HEK293T (cell line): ENCODE measurements at regions not wholly inside any gene's neighbourhood (a gene's known extent, or its start where the extent isn't known, plus 50 kb on each side); places are given as distances from the start of the nearest gene placed in this dataset.

ENCODE experiments used
- BHLHE40 ChIP-seq: fragments of 450-650 bp; IDR thresholded peaks from 2 replicates; pipeline ENCODE4 v1.6.1; 2016; ENCODE audit warnings: mild to moderate bottlenecking, moderate library complexity, borderline replicate concordance
- CTBP1 ChIP-seq: fragments of 450-650 bp; IDR thresholded peaks from 2 replicates; pipeline ENCODE4 v1.6.1; 2016; ENCODE audit warnings: borderline replicate concordance
- ELF4 ChIP-seq: fragments of 450-650 bp; IDR thresholded peaks from 2 replicates; pipeline ENCODE4 v1.6.1; 2017; ENCODE audit warnings: antibody characterized with exemption
- FOXA1 ChIP-seq: fragments of 450-650 bp; IDR thresholded peaks from 2 replicates; pipeline ENCODE4 v1.6.1; 2016; ENCODE audit warnings: mild to moderate bottlenecking
- FOXK2 ChIP-seq: fragments of 450-650 bp; IDR thresholded peaks from 2 replicates; pipeline ENCODE4 v1.6.1; 2016; ENCODE audit warnings: mild to moderate bottlenecking
- FOXM1 ChIP-seq: fragments of 450-650 bp; IDR thresholded peaks from 2 replicates; pipeline ENCODE4 v1.6.1; 2017; ENCODE audit warnings: mild to moderate bottlenecking, borderline replicate concordance
- L3MBTL2 ChIP-seq: fragments of 450-650 bp; conservative IDR thresholded peaks from 2 replicates; pipeline ENCODE4 v1.6.1; 2016; ENCODE audit warnings: mild to moderate bottlenecking
- LEF1 ChIP-seq: fragments of 450-650 bp; IDR thresholded peaks from 2 replicates; pipeline ENCODE4 v1.6.1; 2017; ENCODE audit warnings: mild to moderate bottlenecking, borderline replicate concordance
- NFRKB ChIP-seq: fragments of 450-650 bp; IDR thresholded peaks from 2 replicates; pipeline ENCODE4 v1.6.1; 2016; ENCODE audit warnings: mild to moderate bottlenecking, moderate library complexity
- SP1 ChIP-seq: fragments of 450-650 bp; IDR thresholded peaks from 2 replicates; pipeline ENCODE4 v1.6.1; 2017
- SUZ12 ChIP-seq: fragments of 450-650 bp; IDR thresholded peaks from 2 replicates; pipeline ENCODE4 v1.6.1; 2016; ENCODE audit warnings: mild to moderate bottlenecking
- TARDBP ChIP-seq: fragments of 450-650 bp; IDR thresholded peaks from 2 replicates; pipeline ENCODE4 v1.6.1; 2016
- TF ChIP-seq, protein P1 (sequence below): fragments of 450-650 bp; IDR thresholded peaks from 2 replicates; pipeline ENCODE4 v1.6.1; 2016

DNA sequence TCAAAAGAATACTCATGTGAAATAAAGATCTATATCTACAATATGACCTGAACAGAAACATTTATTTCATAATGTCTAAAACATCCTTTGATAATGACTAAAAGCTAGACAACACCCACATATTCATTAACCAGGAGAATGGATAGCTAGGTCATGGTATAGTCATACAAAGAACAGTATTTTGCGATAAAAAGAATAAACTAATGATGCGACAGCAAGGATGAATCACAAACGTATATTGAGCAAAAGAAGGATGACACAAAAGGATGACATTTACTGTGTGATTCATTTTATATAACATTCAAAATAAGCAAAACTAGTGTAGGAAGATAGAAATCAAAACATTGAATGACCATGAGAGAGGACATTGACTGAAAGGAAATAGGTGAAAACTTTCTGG lies 1233.1 kb downstream of the OTOL1 start:
- TF ChIP-seq SP1 = no peak
- no peak for TF ChIP-seq SUZ12
- TF ChIP-seq FOXA1 = no peak
- no peak for TF ChIP-seq BHLHE40
- no peak for TF ChIP-seq FOXM1
- TF ChIP-seq CTBP1 = no peak
- TF ChIP-seq TARDBP = no peak
- TF ChIP-seq FOXK2 = no peak
- TF ChIP-seq, protein P1, sequence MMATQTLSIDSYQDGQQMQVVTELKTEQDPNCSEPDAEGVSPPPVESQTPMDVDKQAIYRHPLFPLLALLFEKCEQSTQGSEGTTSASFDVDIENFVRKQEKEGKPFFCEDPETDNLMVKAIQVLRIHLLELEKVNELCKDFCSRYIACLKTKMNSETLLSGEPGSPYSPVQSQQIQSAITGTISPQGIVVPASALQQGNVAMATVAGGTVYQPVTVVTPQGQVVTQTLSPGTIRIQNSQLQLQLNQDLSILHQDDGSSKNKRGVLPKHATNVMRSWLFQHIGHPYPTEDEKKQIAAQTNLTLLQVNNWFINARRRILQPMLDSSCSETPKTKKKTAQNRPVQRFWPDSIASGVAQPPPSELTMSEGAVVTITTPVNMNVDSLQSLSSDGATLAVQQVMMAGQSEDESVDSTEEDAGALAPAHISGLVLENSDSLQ = no peak
- no peak for TF ChIP-seq L3MBTL2
- TF ChIP-seq LEF1 = no peak
- no peak for TF ChIP-seq NFRKB
- no peak for TF ChIP-seq ELF4
